ENCODE measurements at regions not wholly inside any gene's neighbourhood (a gene's known extent, or its start where the extent isn't known, plus 50 kb on each side); places are given as distances from the start of the nearest gene placed in this dataset.

DNA sequence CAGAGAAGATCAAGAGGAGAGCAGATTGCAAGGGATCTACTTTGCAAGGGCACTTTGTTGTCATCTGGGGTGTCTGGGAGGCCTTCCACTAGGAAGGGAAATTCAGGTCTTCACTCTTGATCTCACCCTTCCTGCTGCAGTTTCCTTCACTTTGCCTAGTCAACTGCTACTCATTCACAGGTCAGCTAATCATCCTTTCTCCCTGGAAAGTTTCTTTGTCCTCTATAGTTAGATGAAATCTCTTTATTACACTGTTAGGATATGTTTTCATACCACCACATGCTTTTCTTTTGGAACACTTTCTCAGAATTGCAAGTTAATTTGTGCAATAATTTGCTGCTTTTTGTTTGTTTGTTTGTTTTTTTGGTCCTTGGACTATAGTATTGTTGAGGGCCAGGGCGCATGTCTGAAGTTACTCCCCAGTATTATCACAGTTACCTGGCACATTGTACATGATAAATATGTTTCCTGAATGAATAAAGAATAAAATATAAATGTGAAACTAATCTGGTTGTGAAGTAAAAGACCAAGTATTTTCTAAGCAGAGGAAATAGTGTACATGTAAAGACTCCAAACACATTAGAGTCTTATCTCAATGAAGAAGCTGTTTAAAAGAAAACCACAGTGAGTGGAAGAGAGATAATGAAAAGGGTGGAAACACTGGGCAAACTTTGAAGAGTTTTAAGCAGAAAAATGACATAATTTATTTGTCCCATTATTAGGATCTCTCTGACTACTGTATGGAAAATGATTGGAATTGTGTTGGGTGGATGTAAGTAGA lies 139.9 kb upstream of the DGKB start:
- no peak overlapping the region for H3K27ac ChIP-seq
- TF ChIP-seq, protein P1, sequence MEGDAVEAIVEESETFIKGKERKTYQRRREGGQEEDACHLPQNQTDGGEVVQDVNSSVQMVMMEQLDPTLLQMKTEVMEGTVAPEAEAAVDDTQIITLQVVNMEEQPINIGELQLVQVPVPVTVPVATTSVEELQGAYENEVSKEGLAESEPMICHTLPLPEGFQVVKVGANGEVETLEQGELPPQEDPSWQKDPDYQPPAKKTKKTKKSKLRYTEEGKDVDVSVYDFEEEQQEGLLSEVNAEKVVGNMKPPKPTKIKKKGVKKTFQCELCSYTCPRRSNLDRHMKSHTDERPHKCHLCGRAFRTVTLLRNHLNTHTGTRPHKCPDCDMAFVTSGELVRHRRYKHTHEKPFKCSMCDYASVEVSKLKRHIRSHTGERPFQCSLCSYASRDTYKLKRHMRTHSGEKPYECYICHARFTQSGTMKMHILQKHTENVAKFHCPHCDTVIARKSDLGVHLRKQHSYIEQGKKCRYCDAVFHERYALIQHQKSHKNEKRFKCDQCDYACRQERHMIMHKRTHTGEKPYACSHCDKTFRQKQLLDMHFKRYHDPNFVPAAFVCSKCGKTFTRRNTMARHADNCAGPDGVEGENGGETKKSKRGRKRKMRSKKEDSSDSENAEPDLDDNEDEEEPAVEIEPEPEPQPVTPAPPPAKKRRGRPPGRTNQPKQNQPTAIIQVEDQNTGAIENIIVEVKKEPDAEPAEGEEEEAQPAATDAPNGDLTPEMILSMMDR (IDR thresholded peaks at IDR 0.05) = no peak
- no peak for TF ChIP-seq POLR2A (IDR thresholded peaks at IDR 0.05)
- no peak for TF ChIP-seq POLR2AphosphoS5 (IDR thresholded peaks at IDR 0.05)
- no peak for TF ChIP-seq EP300 (IDR thresholded peaks at IDR 0.05)
- no peaks in the 10 kb centered on the region for H3K4me1 ChIP-seq
- H3K36me3 ChIP-seq = no peaks in the 10 kb centered on the region
- H3K9me3 ChIP-seq = no peaks in the 10 kb centered on the region
- no peak overlapping the region for H3K4me3 ChIP-seq
- WGBS = 96% methylated on average over 1 of the region's 1 CpG
- no peaks in the 10 kb centered on the region for H3K27me3 ChIP-seq
- no peak for DNase-seq (ENCODE audit: low spot score in 2 of 2)

DNA sequence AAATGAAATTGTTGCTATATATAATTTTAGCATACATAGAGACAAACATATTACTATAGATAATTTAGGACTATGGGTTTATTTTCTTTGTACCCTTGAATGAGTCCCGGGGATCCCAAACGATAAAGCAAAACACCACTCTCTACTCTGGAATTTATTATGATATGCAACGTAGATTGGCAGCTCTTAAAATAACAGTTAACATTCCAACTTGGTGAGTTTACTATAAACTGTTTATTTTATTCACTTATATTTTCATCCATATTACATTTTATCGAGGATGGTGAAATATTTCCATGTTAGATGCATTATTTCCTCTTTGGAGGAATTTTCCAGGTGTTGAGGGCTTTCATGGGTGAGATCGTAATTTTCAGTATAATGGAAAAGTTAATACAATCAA lies 138.7 kb upstream of the DGKB start:
- TF ChIP-seq EP300 (IDR thresholded peaks at IDR 0.05) (no peak), POLR2A (IDR thresholded peaks at IDR 0.05) (no peak), POLR2AphosphoS5 (IDR thresholded peaks at IDR 0.05) (no peak)
- TF ChIP-seq, protein P1 (IDR thresholded peaks at IDR 0.05) = no peak
- Histone ChIP-seq H3K36me3 (no peaks in the 10 kb centered on the region), H3K27ac (no peak overlapping the region), H3K4me1 (no peaks in the 10 kb centered on the region), H3K4me3 (no peak overlapping the region), H3K27me3 (no peaks in the 10 kb centered on the region), H3K9me3 (no peaks in the 10 kb centered on the region)
- DNase-seq (ENCODE audit: low spot score in 2 of 2) = no peak
- WGBS = 75% methylated on average over 5 of the region's 5 CpGs

DNA sequence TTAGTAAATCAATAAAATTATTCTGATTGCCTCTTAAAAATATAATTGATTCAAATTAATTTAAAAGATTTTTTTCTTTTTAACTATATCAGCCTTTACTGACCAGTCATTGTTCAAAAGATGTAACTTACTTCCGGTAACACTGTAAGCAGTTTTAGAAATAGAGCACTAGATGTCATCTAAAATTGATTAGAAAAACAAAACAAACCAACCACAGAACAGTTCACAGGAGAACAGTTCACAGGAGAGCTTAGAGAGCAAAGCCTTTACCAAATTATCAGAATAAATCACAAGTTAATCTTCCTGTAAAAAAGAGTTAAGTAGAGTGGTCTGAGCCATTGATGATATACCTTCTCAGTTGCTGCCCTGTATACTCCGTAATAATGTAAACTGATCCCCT lies 133.3 kb upstream of the DGKB start:
- Histone ChIP-seq H3K9me3 (no peaks in the 10 kb centered on the region), H3K27me3 (no peaks in the 10 kb centered on the region), H3K4me3 (no peak overlapping the region), H3K36me3 (no peaks in the 10 kb centered on the region), H3K4me1 (no peaks in the 10 kb centered on the region), H3K27ac (no peak overlapping the region)
- TF ChIP-seq POLR2AphosphoS5 (IDR thresholded peaks at IDR 0.05) (no peak), POLR2A (IDR thresholded peaks at IDR 0.05) (no peak), EP300 (IDR thresholded peaks at IDR 0.05) (no peak)
- TF ChIP-seq, protein P1 (IDR thresholded peaks at IDR 0.05) = no peak
- WGBS = 91% methylated on average over 2 of the region's 2 CpGs
- no peak for DNase-seq (ENCODE audit: low spot score in 2 of 2)

DNA sequence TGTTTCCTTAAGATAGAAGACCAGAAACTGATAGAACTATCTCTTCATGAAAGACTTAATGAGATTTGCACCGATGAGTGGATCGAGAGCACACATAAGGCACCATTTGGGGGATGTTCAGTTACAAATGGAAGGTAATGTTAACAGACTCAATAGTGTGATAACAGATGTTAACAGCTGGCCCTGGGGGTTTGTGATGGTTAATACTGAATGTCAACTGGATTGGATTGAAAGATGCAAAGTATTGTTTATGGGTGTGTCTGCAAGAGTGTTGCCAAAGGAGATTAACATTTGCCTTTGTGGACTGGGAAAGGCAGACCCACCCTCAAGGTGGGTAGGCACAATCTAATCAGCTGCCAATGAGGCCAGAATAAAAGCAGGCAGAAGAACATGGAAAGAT lies 130.5 kb upstream of the DGKB start:
- Histone ChIP-seq H3K4me1 (no peaks in the 10 kb centered on the region), H3K36me3 (no peaks in the 10 kb centered on the region), H3K27me3 (no peaks in the 10 kb centered on the region), H3K4me3 (no peak overlapping the region), H3K27ac (no peak overlapping the region), H3K9me3 (no peaks in the 10 kb centered on the region)
- no peak for TF ChIP-seq POLR2AphosphoS5 (IDR thresholded peaks at IDR 0.05)
- TF ChIP-seq, protein P1 (IDR thresholded peaks at IDR 0.05) = no peak
- 93% methylated on average over 2 of the region's 2 CpGs for WGBS
- DNase-seq (ENCODE audit: low spot score in 2 of 2) = no peak

DNA sequence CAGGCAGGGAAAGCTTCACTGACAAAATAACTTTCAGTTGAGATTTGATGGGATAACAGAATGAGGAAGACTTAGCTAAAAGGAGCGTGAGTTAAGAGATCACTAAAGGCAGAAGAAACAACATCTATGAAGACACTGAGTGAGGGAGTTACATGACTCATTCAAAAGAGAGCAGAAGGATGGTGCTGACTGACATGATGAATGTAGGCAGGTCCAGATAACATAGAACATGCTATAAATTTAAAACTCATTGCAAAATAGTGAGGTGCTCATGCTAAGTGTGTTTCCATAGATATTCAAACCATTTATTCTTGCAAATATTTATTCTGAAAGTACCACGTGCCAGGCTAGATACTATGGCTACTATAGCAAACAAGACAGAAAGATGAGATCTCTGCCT lies 116.4 kb upstream of the DGKB start:
- no peaks in the 10 kb centered on the region for H3K36me3 ChIP-seq
- 45% methylated on average over 2 of the region's 2 CpGs for WGBS
- DNase-seq (ENCODE audit: low spot score in 2 of 2) = no peak

More for the DNA sequence above, 116.4 kb upstream of the DGKB start:
- Histone ChIP-seq H3K4me1 (peaks cover 4% of the 10 kb centered on the region), H3K27me3 (no peaks in the 10 kb centered on the region), H3K27ac (no peak overlapping the region), H3K9me3 (no peaks in the 10 kb centered on the region), H3K4me3 (no peak overlapping the region)
- TF ChIP-seq POLR2AphosphoS5 (IDR thresholded peaks at IDR 0.05) (no peak), POLR2A (IDR thresholded peaks at IDR 0.05) (no peak), EP300 (IDR thresholded peaks at IDR 0.05) (no peak)
- TF ChIP-seq, protein P1 (IDR thresholded peaks at IDR 0.05) = no peak
